NCI-H2196 treated with DMSO at 0.1 percent for 48 hours (cell line): ENCODE measurements at regions not wholly inside any gene's neighbourhood (a gene's known extent, or its start where the extent isn't known, plus 50 kb on each side); places are given as distances from the start of the nearest gene placed in this dataset.
"Not testable (repeated sequence)": the region's sequence is repeated elsewhere in the genome, so short reads cannot be mapped to it uniquely, and the experiment has no call there.

ENCODE experiments used
- DNase-seq: peaks from one replicate; lab custom pipeline; 2025; ENCODE audit not compliant: unreplicated experiment; lab: John Stamatoyannopoulos, UW

GRCh38 chr10:56104923-56105322 lies 256.1 kb downstream of the ZWINT start:
- no peak for DNase-seq

GRCh38 chr10:56104487-56104886 lies 256.6 kb downstream of the ZWINT start:
- no peak for DNase-seq

- DNase-seq = no peak
Observed at GRCh38 chr10:56096226-56096517, 264.9 kb downstream of the ZWINT start.

DNA sequence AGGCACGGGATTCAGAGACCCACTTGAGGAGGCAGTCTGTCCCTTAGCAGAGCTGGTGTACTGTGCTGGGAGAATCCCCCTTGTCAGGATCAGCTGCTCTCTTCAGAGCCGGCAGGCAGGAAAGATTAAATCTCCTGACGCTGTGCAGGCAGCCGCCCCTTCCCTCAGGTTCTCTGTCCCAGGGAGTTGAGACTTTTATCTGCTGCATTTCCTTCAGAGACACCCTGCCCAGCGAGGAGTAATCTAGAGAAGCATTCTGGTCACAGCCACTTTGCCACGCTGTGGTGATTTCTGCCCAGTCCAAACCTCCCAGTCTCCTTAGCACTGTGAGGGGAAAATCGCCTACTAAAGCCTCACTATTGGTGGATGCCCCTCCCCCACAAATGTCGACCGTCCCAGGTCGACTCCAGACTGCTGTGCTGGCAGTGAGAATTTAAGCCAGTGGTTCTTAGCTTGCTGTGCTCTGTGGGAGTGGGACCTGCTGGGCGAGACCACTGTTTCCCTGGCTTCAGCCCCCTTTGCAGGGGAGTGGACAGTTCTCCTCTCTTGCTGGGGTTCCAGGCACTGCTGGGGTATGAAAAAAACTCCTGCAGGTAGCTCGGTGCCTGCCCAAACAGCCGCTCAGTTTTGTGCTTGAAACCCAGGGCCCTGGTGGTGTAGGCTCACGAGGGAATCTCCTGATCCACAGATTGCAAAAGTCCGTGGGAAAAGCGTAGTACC lies 265.4 kb downstream of the ZWINT start:
- no peak for DNase-seq

- DNase-seq = not testable (repeated sequence)
Observed at GRCh38 chr10:56093645-56094044, 267.4 kb downstream of the ZWINT start.

- no peak for DNase-seq
Observed at GRCh38 chr10:56091872-56092271, 269.2 kb downstream of the ZWINT start.

DNA sequence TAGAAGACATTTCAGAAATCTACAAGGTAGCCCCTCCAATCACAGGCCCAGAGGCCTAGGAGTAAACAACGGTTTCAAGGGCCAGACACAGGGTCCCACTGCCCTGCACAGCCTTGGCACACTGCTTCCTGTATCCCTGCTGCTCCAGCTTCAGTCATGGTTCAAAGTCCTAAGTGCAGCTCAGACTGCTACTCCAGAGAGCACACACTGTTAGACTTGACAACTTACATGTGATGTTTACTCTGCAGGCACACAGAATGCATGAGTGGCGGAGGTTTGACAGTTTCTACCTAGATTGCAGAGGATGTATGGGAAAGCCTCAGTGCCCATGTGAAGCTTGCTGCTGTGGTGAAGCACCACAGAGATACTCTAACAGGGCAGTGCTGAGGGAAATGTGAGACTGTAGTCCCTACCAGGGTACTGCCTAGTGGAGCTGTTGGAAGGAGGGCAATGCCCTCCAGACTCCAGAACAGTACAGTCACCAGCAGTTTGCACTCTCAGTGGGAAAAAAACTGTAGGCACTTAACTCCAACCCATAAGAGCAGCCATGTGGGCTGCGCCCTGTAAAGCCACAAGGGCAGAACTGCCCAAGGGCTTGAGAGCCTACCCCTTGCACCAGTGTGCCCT lies 270.0 kb downstream of the ZWINT start:
- DNase-seq = no peak

GRCh38 chr10:56085406-56086122 lies 275.5 kb downstream of the ZWINT start:
- DNase-seq = no peak

DNA sequence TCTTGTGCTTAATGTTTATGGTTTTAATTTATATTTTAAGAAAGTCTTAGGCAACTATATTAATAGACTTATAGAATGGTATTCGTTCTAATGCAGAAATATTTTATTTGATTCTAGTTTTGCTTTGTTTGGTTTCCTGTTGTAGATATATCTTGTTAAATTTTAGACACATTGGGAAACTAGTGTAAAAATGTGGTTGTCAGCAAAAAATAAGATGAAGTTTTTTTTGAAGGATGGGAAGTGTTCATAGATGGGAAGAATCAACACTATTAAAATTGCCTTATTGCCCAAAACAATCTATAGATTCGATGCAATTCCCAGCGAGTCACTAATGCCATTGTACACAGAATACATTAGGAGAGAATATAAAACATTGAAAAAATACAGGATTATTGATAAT lies 278.9 kb downstream of the ZWINT start:
- no peak for DNase-seq

DNA sequence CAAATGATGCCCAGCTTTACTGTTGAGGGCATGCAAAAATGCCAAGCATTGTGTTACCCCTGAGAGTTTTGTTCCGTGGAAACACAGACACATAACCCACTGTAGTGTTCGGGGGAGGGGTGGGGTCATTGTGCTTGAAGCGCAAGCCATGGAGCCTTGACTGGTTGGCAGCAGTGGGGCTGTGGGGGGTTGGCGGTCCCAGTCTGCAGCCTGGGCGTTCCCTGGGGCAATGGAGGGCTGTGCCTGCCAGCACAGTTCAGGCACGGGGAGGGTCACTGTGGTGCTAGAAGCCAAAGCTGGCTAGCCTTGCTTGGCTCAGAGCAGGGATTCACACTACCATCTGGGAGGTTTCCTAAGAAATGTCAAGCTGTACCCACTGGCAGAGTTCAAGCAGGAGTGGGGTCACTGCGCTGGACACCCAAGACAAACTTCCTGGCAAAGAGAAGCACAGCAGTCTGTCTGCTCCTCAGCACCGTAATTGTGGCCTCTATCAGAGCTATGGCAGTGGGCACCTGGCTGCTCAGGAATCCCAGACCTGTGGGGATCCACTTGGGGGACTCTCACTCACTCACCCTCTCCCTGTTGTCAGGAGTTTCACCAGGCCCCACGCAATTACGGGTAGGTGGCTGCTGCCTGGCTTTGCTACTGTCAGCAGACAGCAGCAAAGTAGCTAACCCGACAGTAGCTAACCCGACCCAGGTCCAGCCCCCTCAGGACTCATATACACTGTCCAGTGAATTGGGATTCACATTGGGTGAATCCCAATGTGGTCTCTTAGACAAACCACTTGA lies 292.4 kb downstream of the ZWINT start:
- DNase-seq = no peak

GRCh38 chr10:56068040-56068439 lies 293.0 kb downstream of the ZWINT start:
- no peak for DNase-seq

DNA sequence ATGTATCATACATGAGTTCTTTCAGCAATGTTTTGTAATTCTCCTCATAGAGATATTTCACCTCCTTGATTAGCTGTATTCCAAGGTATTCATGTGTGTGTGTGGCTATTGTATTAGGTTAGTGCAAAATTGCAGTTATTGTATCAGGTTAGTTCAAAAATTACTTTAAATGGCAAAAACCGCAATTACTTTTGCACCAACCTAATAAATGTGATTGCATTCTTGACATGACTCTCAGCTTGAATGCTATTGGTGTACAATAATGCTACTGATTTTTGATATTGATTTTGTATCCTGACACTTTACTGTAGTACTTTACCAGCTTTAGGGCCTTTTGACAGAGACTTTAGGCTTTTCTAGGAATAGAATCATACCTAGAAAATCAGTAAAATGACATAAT lies 297.4 kb downstream of the ZWINT start:
- no peak for DNase-seq

- no peak for DNase-seq
Observed at GRCh38 chr10:56057860-56058259, 303.2 kb downstream of the ZWINT start.

- no peak for DNase-seq
Observed at GRCh38 chr10:56035489-56035888, 325.6 kb downstream of the ZWINT start.

DNA sequence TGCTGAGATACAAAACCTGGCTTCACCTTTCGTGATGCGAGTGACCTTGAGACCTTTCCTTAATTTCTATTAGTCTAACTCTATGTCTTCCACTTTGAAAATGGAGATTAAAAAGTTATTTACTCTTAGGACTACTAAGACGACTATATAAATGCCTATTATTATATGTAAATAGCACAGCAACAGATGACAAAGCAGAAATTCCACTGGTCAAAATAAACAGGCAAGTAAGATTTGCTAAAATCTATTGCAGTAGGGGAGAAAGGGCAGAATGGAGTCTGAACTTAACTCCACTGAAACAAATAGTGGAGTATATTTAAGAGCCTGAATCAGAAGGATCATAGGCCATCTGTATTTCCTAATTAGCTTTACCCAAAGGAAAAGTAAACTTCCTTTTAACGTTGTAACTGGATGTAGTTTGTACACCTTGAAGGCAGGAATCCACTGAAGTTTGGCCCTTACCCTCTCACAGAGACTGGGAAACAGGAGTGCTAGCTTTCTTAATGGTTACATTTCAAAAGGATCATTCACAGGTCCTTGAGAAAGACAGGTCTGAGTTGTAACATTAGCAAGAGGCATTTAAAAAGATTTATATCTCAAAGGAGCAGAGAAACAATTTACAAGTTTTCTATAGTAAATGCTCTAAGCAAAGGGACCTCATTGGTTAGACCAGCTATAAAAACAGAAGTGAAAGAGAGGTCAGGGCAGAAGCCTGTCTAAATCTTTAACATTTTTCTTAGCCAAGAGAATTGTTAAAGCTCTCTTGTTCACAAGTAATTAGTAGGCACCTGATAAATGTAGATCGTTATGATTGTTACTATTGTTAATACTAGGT lies 332.5 kb downstream of the ZWINT start:
- DNase-seq = no peak

DNA sequence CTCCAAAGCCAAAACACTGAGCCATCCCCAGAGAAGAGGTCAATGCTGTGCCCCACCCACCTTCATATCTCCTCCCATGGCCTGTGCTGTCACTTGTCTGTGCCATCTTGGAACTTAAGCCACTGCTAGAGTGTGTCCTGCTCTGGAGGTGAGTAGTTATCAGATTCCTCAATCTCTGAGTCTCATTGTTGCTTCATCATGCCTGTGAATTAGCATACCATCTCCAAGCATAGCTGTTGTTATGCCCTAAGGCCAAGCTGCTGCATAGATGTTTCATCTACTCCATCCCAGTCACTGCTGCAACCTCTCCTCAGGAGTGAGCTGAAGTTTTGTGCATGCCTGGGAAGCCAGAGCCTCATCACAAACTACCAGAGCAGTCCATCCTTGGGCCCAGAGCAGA lies 349.0 kb downstream of the ZWINT start:
- no peak for DNase-seq

GRCh38 chr10:56003555-56003954 lies 357.5 kb downstream of the ZWINT start:
- no peak for DNase-seq

DNA sequence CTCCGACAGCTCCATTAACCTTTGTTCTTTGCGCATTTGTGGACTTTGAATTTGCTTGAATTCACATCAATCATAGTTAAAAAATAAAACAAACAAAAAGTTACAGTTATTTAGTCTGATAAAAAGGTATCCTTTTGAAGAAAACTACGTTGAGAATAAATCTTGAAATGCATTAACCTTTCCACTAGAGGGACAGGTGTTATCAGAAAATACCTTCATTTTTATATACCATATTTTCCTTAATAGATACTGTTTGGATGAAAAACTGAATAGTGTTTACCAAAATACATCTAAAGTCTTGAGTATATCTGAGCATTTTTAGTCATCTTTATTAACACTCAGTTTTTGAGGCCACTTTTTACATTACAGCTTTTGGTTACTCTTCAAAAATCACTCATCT lies 371.9 kb downstream of the ZWINT start:
- no peak for DNase-seq

- DNase-seq = no peak
Observed at GRCh38 chr10:55979203-55979602, 381.9 kb downstream of the ZWINT start.

- DNase-seq = no peak
Observed at GRCh38 chr10:55966101-55966500, 395.0 kb downstream of the ZWINT start.

DNA sequence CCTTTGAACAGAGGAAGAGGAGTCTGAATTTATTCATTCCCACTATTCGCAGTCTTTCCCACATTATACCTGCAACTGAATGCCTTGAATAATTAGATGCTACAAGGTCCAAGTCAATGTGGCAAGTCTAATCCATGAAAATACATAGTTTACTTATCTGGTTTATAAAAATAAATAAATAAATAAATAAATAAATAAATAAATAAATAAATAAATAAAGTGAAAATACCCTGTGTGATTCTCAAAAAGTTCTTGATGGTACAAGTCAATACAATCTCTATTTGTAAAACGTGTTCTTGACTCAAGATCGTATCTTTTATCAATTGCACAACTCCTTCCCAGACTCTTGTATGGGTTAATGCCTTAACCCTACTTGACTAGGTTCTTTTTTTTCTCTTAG lies 417.7 kb downstream of the ZWINT start:
- DNase-seq = no peak
